CD4-positive, alpha-beta T cell treated with Interleukin-15 for 1 hour (primary cell): ENCODE measurements at regions not wholly inside any gene's neighbourhood (a gene's known extent, or its start where the extent isn't known, plus 50 kb on each side); places are given as distances from the start of the nearest gene placed in this dataset.

Experiments
- DNase-seq: peaks from one replicate; pipeline ENCODE4 v3.0.0-alpha.2; 2020

DNA sequence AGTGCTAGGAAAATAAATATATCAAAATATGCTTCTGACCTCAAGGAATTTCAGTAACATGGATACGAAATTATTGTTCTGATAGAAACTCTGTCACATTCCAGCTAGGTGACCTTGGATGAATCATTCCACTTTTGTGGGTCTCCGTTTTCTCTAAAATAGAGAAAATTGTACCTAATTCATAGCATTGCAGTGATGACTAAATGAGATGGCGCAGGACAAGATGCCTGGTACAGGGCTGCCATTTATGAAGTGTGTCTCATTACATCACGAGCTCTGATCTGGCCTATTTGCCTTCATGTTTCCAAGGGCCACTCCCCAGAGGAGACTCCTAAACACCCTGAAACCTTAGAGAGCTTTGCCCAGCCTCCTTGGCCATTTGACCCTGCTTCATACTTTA lies 480.0 kb upstream of the USP24 start:
- DNase-seq = no peak

DNA sequence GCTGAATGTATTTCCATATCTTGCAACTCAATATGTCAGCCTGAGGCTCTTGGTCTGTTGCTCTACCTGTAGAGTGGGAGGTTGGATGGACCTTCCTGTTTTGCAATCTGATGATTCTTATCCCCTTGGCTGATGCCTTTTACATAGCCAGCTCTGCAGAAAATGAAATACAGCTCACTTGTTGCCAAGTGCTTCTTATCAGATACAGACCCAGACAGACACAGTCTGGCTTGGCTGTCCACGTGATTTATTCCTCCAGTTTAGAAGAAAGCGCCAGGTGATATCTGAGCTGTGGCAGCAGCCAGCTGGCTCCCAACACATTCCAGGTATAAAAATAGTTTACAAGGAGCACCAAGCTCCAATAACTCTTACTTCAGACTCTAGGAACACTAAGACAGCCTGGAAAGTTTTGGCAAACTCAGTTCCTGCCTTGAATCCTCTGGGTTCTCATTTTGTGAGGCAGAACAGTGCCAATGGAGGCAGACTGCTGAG lies 479.2 kb upstream of the USP24 start:
- no peak for DNase-seq

DNA sequence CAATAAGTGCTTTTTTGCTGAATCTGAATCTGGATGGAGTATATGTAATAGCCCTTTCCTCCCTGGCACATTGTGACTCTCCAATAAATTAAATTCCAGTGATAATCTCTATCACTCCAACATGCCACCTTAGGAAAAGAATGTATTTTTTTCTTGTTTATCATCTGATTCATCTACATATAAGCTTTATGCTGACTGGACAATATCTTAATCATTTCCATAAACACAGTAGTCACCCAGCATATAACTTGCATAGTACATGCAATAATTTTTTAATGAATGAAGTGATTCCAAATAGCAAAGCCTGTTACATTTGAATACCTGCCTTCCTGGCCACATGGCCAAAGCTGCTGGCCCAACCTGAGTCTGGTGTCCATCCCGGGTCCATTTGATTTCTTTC lies 477.6 kb upstream of the USP24 start:
- no peak for DNase-seq

DNA sequence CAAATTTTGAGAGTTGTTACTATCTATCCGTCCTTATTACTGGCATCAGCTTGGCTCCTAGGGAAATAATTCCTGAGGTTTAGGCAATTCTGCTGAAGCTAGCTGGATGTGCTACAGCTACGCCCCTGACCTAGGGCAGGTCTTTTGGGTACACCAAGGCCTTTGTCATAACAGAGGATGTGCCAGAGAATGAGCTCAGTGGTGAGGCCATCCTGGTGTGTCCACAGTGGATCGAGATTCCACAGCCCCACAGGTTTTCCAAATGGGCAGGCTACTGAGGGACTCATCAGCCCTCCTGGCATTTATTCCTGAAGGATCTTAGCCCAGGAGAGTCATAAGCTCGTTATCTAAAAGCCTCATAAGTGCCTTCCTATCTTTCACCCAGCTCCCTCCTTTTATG lies 475.2 kb upstream of the USP24 start:
- no peak for DNase-seq

DNA sequence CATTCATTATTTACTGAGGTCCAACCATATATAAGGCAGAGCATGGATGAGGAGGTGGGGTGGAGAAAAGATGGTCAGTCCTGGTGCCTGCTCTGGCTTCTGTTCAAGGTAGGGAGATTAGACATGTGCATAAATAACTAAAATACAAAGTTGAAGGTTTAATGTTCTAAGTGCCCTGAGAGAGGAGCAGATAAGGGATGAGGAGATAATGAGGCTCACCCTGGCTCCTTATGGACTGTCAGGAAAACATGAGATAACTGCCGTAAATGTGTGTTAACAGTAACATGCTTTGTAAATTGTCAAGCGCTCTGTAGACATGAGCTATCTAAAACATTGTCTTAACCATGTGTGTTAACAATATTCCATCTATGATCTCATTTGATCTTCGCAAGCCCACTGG lies 474.6 kb upstream of the USP24 start:
- DNase-seq = no peak

DNA sequence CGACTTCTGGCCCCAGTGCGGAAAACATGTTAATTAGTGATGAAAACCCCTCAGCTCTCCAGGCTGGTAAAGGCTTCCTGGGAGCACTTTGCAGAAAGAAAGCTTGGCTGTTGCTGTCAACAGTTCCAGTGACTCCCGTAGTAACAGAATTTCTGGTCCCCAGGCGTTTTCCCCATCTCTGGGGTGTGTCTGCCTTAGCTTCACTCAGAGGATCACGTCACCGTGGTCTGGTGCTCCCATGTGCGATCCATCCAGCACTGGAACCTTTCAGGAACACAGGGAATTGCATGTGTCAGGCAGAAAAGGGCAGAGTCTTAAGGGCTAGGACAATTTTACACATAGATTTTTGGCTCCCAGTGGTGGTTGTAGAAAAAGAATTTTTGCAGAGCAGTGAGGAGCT lies 470.4 kb upstream of the USP24 start:
- no peak for DNase-seq

DNA sequence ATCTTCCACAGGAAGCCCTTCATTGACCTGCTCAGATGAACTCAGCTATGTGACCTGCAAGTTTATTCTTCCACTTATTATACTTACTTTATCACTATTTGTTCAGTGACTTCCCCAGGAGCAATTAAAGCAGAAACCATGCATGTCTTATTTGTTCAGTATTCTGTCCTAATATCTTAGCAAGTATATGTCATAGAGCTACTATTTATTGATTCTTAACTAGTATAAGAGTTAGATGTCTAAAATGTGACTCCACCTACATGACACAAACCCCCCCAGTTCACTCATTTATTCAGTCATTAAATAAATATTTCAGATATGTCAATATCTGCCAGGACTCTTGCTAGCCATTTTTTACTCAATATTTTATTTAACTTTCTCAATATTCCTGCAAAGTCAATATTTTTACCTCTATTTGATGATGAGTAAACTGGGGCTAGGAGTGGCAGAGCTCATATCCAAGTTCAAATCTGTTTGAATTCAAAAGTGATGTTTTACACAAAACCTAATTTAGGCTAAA lies 469.0 kb upstream of the USP24 start:
- DNase-seq = no peak

DNA sequence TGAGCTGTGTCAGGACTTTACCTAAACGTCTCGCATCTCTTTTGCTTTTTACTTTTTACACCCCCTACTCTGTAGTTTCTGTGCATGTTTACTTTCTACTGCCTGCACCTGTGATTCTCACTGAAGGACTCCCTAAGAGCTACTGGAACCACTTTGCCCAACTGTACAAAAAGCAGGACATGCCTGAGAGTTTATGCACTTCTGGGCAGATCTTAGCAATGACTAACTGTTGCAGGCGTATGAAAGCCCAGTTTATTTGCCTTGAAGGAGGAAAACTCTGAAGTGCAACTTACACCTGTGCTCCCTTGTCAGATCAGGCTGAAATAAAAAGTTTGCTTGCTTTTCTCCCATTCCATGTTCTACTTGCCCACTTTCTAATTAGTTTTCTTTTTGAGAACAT lies 467.0 kb upstream of the USP24 start:
- no peak for DNase-seq

DNA sequence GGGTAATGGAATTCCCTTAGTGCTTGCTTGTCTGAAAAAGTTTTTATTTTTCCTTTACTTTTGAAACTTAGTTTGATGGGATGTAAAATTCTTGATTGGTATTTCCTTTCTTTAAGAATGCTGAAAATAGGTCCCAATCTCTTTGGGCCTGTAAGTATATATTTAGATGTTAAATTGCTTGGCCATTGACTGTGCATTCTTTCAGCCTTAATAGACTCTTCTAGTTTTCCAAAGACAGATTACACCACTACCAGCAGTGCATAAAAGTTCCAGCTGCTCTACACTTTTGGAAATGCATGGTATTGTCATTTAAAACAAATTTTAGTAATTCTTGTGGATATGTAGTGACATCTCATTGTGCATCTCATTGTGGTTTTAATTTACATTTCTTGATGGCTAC lies 464.8 kb upstream of the USP24 start:
- DNase-seq = no peak

DNA sequence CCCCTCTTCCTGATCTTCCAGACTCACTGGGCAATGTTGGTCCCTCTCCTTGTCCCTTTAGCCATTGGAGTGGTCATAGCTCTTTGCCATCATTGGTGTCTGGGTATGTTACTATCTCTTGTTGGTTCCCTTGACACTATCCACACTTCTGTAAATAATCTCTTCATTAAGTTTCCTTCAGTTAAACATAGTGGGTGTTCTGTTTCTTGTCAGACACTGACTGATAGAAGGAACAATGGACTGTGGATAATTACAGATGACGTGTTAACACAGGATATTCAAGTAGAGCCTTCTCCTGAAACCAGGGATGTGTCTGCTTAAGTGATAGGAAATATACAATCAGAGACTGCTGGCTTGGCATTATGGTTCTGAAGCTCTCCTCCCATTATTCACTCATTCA lies 458.3 kb upstream of the USP24 start:
- DNase-seq = no peak

DNA sequence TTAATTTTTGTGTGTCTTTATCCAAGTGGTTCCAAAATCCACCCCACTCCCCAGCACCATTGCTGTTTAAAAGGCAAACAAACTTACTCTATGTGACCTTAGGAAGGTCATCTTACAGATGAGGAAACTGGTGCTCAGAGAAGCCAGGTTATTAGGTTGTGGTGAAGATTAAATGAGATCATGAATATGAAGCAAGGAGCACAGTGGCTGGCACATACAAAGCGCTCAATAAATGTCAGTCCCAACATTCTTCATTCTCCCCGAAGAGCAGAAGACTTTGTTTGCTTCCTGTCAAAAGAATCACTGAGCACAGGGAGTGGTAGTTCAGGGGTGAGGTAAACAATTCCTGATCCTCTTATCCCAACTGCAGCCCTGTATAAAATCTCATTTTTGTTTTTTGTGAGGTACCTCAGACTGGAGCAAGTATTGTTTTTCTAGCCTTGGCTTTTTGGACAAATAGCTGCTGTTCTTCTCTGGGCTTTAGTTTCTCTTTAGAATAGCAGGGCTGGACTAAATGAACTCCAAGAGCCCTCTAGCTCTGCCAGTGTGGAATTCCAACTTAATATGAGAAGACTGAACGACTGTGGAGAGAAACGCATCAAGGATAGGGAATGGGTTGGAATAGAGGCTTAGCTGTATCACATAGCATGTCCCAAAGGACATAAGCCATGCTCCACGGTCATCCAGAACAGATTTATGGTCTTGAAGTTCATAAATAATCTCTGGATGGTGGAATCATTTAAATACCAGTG lies 455.3 kb upstream of the USP24 start:
- DNase-seq = no peak

DNA sequence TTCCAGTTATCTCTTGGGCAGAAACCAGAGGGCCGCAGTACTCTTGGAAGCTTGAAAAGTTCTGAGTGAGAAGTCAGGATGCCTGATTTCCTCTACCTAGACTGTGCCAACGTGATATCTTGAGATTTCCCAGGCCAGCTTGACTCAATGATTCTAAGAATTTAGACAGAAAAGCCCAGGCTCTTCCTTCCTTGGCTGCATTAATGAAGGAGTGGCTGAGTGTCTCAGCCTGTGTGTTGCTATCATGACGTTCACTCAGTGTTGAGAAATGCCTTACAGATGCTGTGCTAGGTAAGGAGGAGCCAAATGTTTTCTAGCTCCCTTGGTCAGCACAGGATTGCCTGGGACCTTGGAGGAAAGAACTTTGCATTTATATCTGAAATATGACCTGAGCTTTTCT lies 454.1 kb upstream of the USP24 start:
- no peak for DNase-seq

DNA sequence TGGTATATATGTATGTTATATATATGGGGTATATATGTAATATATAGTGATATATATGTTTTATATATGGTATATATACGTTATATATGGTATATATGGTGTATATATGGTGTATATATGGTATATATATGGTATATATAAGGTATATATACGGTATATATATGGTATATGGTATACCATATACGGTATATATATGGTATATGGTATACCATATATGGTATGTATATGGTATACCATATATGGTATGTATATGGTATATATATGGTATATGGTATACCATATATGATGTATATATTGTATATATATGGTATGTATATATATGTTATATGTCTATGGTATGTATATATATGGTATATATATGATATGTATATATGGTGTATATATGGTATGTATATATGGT lies 447.7 kb upstream of the USP24 start:
- DNase-seq = no peak

DNA sequence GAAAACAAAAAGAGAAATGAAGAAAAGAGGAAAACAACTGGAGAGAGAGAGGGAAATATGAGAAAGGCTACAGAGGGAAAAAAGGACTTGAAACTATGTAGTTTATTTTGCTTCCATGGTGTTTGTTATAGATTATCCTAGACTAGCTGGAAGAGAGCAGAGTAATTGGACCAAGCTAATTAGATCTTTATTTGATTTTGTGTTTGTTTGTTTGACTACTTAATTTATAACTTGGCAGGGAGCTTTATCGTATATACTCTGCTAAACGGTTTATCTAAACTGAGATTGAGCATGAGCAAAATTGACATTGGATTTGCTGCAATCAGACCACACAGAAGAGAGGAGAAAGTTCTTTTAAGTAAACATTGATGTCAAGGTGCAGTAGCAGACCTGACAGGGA lies 443.8 kb upstream of the USP24 start:
- no peak for DNase-seq

DNA sequence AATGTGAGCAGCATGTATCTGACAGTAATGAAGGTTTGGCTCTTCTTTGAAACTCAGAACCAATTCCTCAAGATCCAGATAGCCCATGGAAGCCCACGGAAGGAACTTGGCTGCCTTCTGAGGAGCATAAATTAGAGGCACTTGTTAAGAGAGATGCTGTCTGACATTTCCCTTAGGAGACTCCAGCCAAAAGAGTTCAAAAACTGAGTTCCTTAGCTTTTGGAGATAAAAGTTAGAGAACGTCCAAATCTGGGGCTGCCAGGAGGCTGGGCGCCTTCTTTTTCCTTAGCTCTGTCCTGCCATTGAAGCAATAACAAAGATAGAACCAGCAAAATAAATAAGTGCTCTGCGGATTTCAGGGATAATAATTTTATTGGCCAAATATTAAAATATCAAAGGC lies 439.6 kb upstream of the USP24 start:
- no peak for DNase-seq

DNA sequence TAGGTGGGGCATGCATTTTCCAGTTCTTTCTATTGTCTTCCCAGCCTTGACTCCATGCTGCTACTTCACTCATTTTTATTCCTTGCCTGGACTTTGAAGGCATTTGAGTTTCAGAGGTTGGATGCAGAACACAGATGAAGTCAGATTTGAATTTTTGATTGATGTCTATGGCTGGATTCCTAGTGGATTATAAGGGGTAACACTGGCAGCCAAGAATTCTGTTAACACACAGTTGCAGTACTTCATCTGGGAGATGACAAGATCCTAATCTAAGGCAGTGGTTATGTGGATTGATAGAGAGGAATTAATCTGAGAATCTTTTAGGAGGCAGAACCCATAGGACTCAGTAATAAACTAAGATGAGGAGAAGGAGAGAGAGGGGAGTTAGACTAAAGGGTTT lies 439.0 kb upstream of the USP24 start:
- DNase-seq = no peak

DNA sequence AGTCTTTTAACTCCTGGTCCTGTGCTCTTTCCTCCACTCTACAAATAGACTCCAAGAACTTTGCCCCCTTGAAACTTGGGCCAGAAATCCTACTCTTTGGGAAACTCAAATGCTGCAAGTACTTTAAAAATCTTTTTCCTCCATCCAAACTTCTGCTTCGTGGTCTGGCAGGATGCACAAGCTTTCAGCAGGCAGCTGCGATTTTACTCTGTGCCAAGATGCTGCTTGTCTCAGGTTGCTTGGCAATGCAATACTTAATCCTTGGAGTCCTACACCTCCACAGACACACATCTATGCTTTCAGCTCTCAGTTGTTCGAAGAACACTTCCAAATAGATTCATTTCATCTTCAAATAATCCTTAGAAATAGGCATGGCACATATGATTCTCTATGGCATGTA lies 435.3 kb upstream of the USP24 start:
- DNase-seq = no peak

DNA sequence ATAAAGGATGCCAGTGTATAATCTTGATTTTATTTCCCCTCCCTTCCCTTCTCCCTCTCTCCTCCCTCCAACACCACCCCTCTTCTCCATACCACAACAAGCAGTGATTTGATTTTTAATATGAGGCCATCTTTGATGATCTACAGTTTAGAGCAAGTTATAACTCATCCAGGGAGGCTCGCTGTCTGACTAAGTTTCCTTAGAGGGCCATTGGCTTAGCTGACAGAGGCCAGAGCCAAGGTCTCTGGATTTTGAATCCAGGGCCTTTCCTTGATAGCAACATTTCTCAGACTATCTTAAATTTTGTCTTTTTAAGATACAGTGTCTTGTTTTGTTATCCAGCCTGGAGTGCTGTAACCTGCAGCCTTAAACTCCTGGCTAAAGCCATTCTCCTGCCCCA lies 431.0 kb upstream of the USP24 start:
- no peak for DNase-seq

DNA sequence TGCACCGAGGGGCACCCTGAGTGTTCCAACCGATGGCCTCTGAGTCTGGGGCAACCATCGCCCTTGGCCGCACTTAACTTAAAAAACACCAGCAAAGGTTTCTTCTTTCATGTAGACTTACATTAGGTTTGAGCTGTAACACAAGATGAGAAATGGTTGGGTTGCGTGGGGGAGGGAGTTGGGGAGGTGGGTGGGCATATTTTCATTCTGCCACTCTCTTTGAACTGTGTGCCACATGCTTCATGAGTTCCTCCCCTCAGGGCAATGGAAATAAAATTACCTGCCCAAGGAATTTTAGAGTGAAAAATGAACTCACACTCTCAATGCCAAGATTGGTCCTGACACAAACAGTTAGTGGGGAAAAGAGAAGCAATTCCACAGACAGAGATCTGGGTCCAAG lies 430.1 kb upstream of the USP24 start:
- no peak for DNase-seq

DNA sequence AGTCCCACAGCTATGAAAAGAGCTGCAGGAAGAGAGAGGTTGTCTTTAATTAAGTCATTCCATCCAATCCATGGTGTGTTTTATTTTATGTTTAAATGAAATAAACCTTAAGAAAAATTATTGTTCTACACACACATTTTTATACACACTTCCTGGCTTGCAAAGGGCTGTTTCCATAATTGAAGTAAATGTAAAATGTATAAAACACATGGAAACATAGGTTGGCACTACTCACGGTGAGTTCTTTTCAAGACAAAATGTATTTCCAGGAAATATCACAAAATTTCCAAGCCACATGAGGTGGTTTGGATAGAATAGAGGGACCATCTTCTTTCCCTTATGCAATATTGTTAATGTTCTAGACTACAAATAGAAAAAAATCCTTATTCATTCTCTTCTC lies 426.8 kb upstream of the USP24 start:
- no peak for DNase-seq

DNA sequence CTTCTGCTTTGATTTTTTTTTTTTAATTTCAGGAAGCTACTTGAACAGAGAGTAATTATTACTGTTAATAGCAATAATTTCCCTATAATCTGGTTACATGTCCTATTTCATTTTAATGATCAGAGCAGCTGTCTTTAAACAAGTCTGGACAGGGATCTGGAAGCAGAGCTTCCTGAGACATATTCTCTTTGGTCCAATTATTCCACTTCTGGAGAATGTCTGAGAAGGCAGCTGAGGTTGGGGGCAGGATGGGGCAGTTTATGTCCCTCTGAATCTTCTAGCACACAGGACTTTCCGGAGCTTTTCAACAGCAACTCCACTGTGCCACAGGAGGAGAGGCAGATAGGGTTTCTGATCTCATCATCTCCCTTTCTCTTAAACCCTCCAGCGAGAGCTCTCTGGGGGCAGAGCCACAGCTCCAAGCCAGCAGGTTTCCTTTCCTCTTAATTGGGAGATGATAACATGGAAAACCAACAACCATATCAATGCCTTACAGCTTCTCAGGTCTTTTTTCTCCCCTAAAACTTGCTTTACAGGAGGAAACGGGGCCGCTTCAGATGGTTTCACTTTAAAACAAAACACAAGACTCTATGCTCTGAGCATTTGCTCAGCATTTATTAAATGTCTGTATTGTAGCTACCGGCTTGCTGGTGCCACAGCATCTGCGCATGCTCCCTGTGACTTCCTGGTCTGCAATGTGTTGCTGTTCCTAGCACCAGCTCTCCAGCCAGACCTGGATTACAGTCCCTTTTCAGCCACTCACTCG lies 425.7 kb upstream of the USP24 start:
- peak; percentile 49 for DNase-seq

DNA sequence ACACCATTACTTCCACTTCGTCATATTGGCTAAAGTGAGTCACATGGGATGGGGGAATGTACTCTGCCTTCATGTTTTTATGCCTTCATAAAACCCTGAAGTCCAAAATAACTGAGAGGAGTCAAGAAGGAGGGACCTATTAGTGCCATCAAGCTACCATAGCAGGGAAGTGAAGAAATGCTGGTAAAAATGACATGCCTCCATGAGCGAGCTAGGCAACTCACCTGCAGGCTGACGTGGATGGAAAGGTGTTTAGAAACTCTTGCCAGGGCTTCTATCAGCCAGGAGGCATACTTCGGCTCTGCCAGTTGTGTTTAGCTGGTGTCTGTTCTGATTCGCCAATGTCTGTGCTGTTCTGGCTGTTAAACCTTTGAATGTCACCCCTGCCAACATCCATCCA lies 424.4 kb upstream of the USP24 start:
- no peak for DNase-seq

DNA sequence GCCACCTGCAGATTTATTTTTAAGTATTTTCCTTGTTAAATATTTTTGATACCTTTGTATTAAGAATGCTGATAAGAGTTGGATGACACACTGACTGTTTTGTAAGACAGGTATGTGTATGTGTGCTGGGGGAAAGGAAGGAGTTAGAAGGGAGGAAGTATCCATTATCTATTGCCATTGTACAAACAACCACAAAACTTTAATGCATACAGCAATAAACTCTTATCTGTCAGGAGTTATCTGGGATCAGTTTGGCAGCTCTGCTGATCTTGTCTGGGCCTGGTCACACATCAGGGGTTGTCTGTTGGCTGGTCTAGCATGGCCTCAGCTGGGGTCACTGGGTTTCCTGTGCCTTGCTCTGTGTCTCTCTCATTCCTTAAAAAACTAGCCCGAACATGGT lies 423.9 kb upstream of the USP24 start:
- DNase-seq = no peak

DNA sequence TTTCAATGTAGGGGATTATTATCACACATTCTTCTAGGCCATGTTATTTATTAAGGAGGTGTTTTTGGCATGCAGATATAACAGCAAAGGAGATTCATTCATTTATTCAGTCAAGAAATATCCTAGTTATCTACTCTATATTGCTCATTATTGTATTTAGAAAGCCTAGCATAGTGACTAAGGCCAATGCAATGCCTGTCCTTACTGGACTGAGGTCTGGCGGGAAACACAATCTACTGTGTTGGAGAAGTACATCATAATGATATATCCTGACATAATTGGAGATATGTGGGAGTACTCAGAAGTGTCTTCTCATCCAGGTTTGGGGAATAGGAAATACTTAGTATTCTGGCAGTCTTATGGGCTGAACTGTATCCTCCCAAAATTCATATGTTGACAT lies 421.5 kb upstream of the USP24 start:
- DNase-seq = no peak

DNA sequence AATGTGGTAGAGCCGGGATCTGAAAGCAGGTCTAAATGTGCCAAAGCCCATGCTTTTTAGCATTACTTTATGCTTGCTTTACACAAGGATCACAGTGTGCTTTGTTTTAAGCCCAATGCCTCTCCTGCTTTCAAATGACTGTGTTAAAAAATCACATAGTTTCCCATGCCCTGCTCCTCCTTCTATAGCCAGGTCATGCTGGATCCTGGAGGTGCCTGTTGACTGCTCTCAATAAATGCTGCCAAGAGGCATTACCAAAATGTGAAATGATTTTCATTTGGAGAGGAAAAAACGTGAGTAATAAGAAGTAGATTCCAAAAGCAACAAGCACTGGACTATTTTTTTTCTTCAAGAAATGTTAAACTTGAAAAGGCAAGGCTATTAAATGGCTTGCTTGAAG lies 420.7 kb upstream of the USP24 start:
- DNase-seq = no peak
